MM.1S (cell line): ENCODE measurements at regions not wholly inside any gene's neighbourhood (a gene's known extent, or its start where the extent isn't known, plus 50 kb on each side); places are given as distances from the start of the nearest gene placed in this dataset.

Source experiments
- CTCF ChIP-seq: fragments of 300-600 bp; sonication (generic); IDR thresholded peaks from 2 replicates; pipeline ENCODE4 v1.5.1; 2016; ENCODE audit warnings: antibody characterized with exemption, low read length, mixed read lengths
- EZH2 ChIP-seq: fragments of 300-600 bp; sonication (generic); optimal IDR thresholded peaks from 2 replicates; pipeline ENCODE3; 2017; ENCODE audit warnings: low read depth, mild to moderate bottlenecking, antibody characterized with exemption, low read length, mixed read lengths
- EZH2phosphoT487 ChIP-seq: fragments of 300-600 bp; sonication (generic); IDR thresholded peaks from 2 replicates; pipeline ENCODE4 v1.6.1; 2018; ENCODE audit warnings: antibody characterized with exemption, low read length

- TF ChIP-seq EZH2phosphoT487 (no peak), EZH2 (no peak), CTCF (no peak)
Observed at GRCh38 chr21:17458279-17458678, 54.6 kb upstream of the CXADR start.
